ENCODE measurements at regions not wholly inside any gene's neighbourhood (a gene's known extent, or its start where the extent isn't known, plus 50 kb on each side); places are given as distances from the start of the nearest gene placed in this dataset.

DNA sequence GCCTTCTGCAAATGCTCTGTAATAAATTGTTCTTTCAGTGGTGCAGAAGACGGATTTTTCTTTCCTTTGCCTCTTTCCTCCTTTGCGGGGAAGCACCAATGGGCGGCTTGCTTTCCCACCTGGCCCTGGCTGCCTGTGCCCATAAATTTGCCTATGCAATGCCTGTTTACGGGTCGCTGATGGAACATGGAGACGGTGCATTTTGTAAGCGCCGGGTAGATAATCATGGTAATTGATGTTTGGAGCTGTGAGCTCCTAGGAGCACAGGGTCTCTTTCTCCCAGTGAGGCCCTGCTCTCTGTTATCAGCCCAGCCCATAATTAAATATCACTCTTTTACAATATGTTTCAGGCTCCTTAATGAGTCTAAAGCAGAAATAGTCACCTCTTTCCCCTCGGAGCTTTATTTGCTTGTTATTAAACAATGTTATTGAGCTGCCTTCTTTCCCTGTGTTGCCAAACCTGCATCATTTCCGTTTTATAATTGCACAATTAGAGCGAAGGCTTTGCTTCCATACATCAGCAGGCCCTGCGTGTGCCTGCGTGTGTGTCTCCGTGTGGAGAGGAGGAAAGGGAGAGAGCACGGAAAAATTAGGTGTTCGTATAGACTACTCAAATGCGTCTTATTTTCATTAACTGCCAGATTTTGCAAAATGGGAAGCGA, 437.4 kb upstream of the POU3F3 start:
- Histone ChIP-seq H3K36me3 (no peaks in the 10 kb centered on the region), H3K27me3 (no peaks in the 10 kb centered on the region), H3K27ac (no peak overlapping the region), H3K4me1 (no peaks in the 10 kb centered on the region), H3K9me3 (no peaks in the 10 kb centered on the region), H3K4me3 (no peak overlapping the region)
- TF ChIP-seq POLR2A (IDR thresholded peaks at IDR 0.05) (no peak), CTCF (IDR thresholded peaks at IDR 0.05) (no peak)
- DNase-seq = no peak
- intact Hi-C loops (cut with DNase I; ENCODE audit: low total_unique reads) = no loop called here

- no peak for DNase-seq
- Histone ChIP-seq H3K4me3 (no peak overlapping the region), H3K9me3 (no peaks in the 10 kb centered on the region), H3K27me3 (no peaks in the 10 kb centered on the region), H3K4me1 (no peaks in the 10 kb centered on the region), H3K36me3 (no peaks in the 10 kb centered on the region), H3K27ac (no peak overlapping the region)
- TF ChIP-seq CTCF (IDR thresholded peaks at IDR 0.05) (no peak), POLR2A (IDR thresholded peaks at IDR 0.05) (no peak)
- intact Hi-C loops (cut with DNase I; ENCODE audit: low total_unique reads) = no loop called here
These were observed 433.5 kb upstream of the POU3F3 start for GRCh38 chr2:104420420-104420819.

GRCh38 chr2:104420953-104421352, 433.0 kb upstream of the POU3F3 start:
- no peak for DNase-seq
- no peak overlapping the region for H3K27ac ChIP-seq
- intact Hi-C loops (cut with DNase I; ENCODE audit: low total_unique reads) = no loop called here
- H3K9me3 ChIP-seq = no peaks in the 10 kb centered on the region
- TF ChIP-seq POLR2A (IDR thresholded peaks at IDR 0.05) (no peak), CTCF (IDR thresholded peaks at IDR 0.05) (no peak)
- H3K36me3 ChIP-seq = no peaks in the 10 kb centered on the region
- H3K27me3 ChIP-seq = peaks cover 0 to 2% of the 10 kb centered on the region in 2 donors
- H3K4me1 ChIP-seq = no peaks in the 10 kb centered on the region
- H3K4me3 ChIP-seq = no peak overlapping the region

GRCh38 chr2:104425850-104426595, 427.9 kb upstream of the POU3F3 start:
- H3K27me3 ChIP-seq = peaks cover 2 to 3% of the 10 kb centered on the region in 2 donors
- no peak for DNase-seq
- H3K9me3 ChIP-seq = no peaks in the 10 kb centered on the region
- no peak overlapping the region for H3K4me3 ChIP-seq
- intact Hi-C loops (cut with DNase I; ENCODE audit: low total_unique reads) = no loop called here
- H3K27ac ChIP-seq = no peak overlapping the region
- H3K36me3 ChIP-seq = no peaks in the 10 kb centered on the region
- TF ChIP-seq CTCF (IDR thresholded peaks at IDR 0.05) = no peak
- H3K4me1 ChIP-seq = no peaks in the 10 kb centered on the region

DNA sequence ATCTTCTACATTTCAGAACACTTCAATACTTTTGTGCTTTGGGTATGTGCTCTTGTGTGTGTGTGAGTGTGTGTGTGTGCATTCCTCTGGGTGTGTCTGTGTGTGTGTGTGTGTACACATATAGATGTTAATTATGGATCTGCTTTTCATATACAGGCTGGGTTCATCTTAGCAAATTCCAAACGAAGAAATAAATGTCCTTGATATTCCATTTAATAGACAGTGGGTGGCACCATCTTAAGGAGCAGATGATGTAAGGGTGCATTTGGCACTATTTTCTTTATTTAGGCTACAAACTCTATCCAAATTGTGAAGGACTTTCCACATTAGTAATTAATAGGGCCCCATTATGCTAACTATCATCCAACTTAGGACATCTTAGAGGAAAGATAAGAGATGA, 425.8 kb upstream of the POU3F3 start:
- intact Hi-C loops (cut with DNase I; ENCODE audit: low total_unique reads) = no loop called here
- TF ChIP-seq CTCF (IDR thresholded peaks at IDR 0.05) (no peak), POLR2A (IDR thresholded peaks at IDR 0.05) (no peak)
- DNase-seq = no peak
- no peak overlapping the region for H3K27ac ChIP-seq
- H3K4me1 ChIP-seq = no peaks in the 10 kb centered on the region
- H3K36me3 ChIP-seq = no peaks in the 10 kb centered on the region
- peaks cover 2 to 3% of the 10 kb centered on the region in 2 donors for H3K27me3 ChIP-seq
- no peaks in the 10 kb centered on the region for H3K9me3 ChIP-seq
- H3K4me3 ChIP-seq = no peak overlapping the region

Measured in uterus (tissue), 3 donors.